Endodermal cell (in vitro differentiated cells): ENCODE measurements at regions not wholly inside any gene's neighbourhood (a gene's known extent, or its start where the extent isn't known, plus 50 kb on each side); places are given as distances from the start of the nearest gene placed in this dataset.

Source experiments
- DNase-seq: peaks from one replicate; pipeline ENCODE4 v3.0.0-alpha.2; 2017
- H3K27ac ChIP-seq: 2 replicates; pipeline ENCODE4 v1.5.1; 2013; ENCODE audit warnings: mild to moderate bottlenecking, low read depth, low read length, moderate library complexity
- H3K27me3 ChIP-seq: 2 replicates; pipeline ENCODE4 v1.6.1; 2013; ENCODE audit warnings: mild to moderate bottlenecking, low read length, moderate library complexity; ENCODE audit not compliant: insufficient read depth, control insufficient read depth, poor library complexity, severe bottlenecking
- H3K36me3 ChIP-seq: 2 replicates; pipeline ENCODE4 v1.7.0; 2013; ENCODE audit warnings: mild to moderate bottlenecking, low read length, moderate library complexity; ENCODE audit not compliant: control insufficient read depth, insufficient read depth
- H3K4me1 ChIP-seq: one replicate; pipeline ENCODE4 v1.7.0; 2013; ENCODE audit warnings: low read length; ENCODE audit not compliant: control insufficient read depth, insufficient read depth
- H3K4me3 ChIP-seq: 2 replicates; pipeline ENCODE4 v1.5.1; 2013; ENCODE audit warnings: mild to moderate bottlenecking, low read length, moderate library complexity
- H3K9ac ChIP-seq: 2 replicates; pipeline ENCODE4 v1.6.1; 2013; ENCODE audit warnings: mild to moderate bottlenecking, low read length, moderate library complexity; ENCODE audit not compliant: poor library complexity, severe bottlenecking; ENCODE audit errors: extremely low read depth
- H3K9me3 ChIP-seq: 2 replicates; pipeline ENCODE4 v1.6.1; 2013; ENCODE audit warnings: mild to moderate bottlenecking, low read length, moderate library complexity; ENCODE audit not compliant: control insufficient read depth
- H3K27ac Mint-ChIP-seq: 2 replicates; pipeline ENCODE4 v1.8.0; 2020; ENCODE audit warnings: mixed read lengths
- H3K27me3 Mint-ChIP-seq: 2 replicates; pipeline ENCODE4 v1.8.0; 2021; ENCODE audit warnings: mild to moderate bottlenecking, mixed read lengths; ENCODE audit not compliant: insufficient read depth
- H3K36me3 Mint-ChIP-seq: 2 replicates; pipeline ENCODE4 v1.8.0; 2020; ENCODE audit warnings: low read depth, mixed read lengths
- H3K4me1 Mint-ChIP-seq: 2 replicates; pipeline ENCODE4 v1.8.0; 2020; ENCODE audit warnings: mixed read lengths
- H3K4me3 Mint-ChIP-seq: 2 replicates; pipeline ENCODE4 v1.8.0; 2020; ENCODE audit warnings: mild to moderate bottlenecking, moderate library complexity, mixed read lengths
- H3K9me3 Mint-ChIP-seq: 2 replicates; pipeline ENCODE4 v1.8.0; 2020; ENCODE audit warnings: mild to moderate bottlenecking, mixed read lengths
- CTCF ChIP-seq: fragments of 200-600 bp; sonication (generic); conservative IDR thresholded peaks from 2 replicates; pipeline ENCODE4 v1.5.0; 2021; ENCODE audit warnings: antibody characterized with exemption, mild to moderate bottlenecking
- WGBS, 2 experiments: methylation state at CpG; one replicate each; pipeline versions ENCODE4 v1.1.5 to v1.1.7; 2013; ENCODE audit warnings: missing lambda C conversion rate in 2 of 2, mixed read lengths in 1 of 2; ENCODE audit not compliant: insufficient coverage in 1 of 2, insufficient read length in 1 of 2; 5-methylcytosine and 5-hydroxymethylcytosine counted together

- DNase-seq: no peak
- Histone ChIP-seq H3K27ac (no peak overlapping the region), H3K4me1 (peaks cover 7% of the 10 kb centered on the region), H3K9ac (no peak overlapping the region), H3K36me3 (no peaks in the 10 kb centered on the region), H3K9me3 (no peaks in the 10 kb centered on the region), H3K27me3 (peaks cover 7% of the 10 kb centered on the region), H3K4me3 (no peak overlapping the region)
- TF ChIP-seq CTCF: no peak
- Mint-ChIP-seq H3K4me1 (peaks cover 28% of the 10 kb centered on the region), H3K36me3 (no peaks in the 10 kb centered on the region), H3K27me3 (peaks cover 19% of the 10 kb centered on the region), H3K27ac (no peak overlapping the region), H3K9me3 (no peaks in the 10 kb centered on the region), H3K4me3 (no peak overlapping the region)
- 100% methylated on average over 2 of the region's 3 CpGs; no CpG with 5 or more reads in 1 of the 2 experiments for WGBS, 2 experiments
These were observed 79.5 kb downstream of the LINGO1 start for GRCh38 chr15:77553257-77553656.

GRCh38 chr15:77552066-77552465 lies 80.6 kb downstream of the LINGO1 start:
- Histone ChIP-seq H3K9me3 (no peaks in the 10 kb centered on the region), H3K4me3 (no peak overlapping the region), H3K27ac (no peak overlapping the region), H3K36me3 (no peaks in the 10 kb centered on the region), H3K27me3 (peaks cover 7% of the 10 kb centered on the region), H3K4me1 (peaks cover 2% of the 10 kb centered on the region), H3K9ac (no peak overlapping the region)
- DNase-seq: no peak
- no peaks in the 10 kb centered on the region for H3K36me3 Mint-ChIP-seq
- WGBS, 2 experiments: 80 to 100% methylated on average over 1 to 4 of the region's 4 CpGs
- H3K9me3 Mint-ChIP-seq: no peaks in the 10 kb centered on the region
- TF ChIP-seq CTCF: no peak
- H3K27ac Mint-ChIP-seq: no peak overlapping the region
- H3K27me3 Mint-ChIP-seq: peaks cover 21% of the 10 kb centered on the region
- no peak overlapping the region for H3K4me3 Mint-ChIP-seq
- H3K4me1 Mint-ChIP-seq: peaks cover 21% of the 10 kb centered on the region

GRCh38 chr15:77550301-77551251 lies 82.1 kb downstream of the LINGO1 start:
- WGBS, 2 experiments: 91 to 93% methylated on average over 8 to 13 of the region's 13 CpGs
- no peaks in the 10 kb centered on the region for H3K36me3 ChIP-seq
- H3K9ac ChIP-seq: no peak overlapping the region
- Mint-ChIP-seq H3K4me3 (no peak overlapping the region), H3K27me3 (peaks cover 24% of the 10 kb centered on the region), H3K4me1 (peaks cover 10% of the 10 kb centered on the region), H3K9me3 (no peaks in the 10 kb centered on the region), H3K36me3 (no peaks in the 10 kb centered on the region), H3K27ac (no peak overlapping the region)
- no peak overlapping the region for H3K4me3 ChIP-seq
- no peaks in the 10 kb centered on the region for H3K9me3 ChIP-seq
- H3K4me1 ChIP-seq: peaks cover 2% of the 10 kb centered on the region
- no peak for TF ChIP-seq CTCF
- H3K27ac ChIP-seq: no peak overlapping the region
- DNase-seq: no peak
- H3K27me3 ChIP-seq: peaks cover 5% of the 10 kb centered on the region
